HEK293 (cell line): ENCODE measurements at regions not wholly inside any gene's neighbourhood (a gene's known extent, or its start where the extent isn't known, plus 50 kb on each side); places are given as distances from the start of the nearest gene placed in this dataset.

Experiments
- CTCF ChIA-PET: fragments of 350-600 bp; formaldehyde crosslinking; extraction: SDS; loops from one replicate; lab custom pipeline; 2021; ENCODE audit warnings: antibody characterized with exemption; lab: Yijun Ruan, JAX
- POLR2A ChIA-PET: fragments of 300-600 bp; formaldehyde crosslinking; extraction: SDS; loops from one replicate; lab custom pipeline; 2020; ENCODE audit warnings: antibody characterized with exemption, inconsistent platforms; lab: Yijun Ruan, JAX
- H3K27ac ChIP-seq: fragments of 200-500 bp; sonication (Bioruptor generic); 2 replicates; pipeline ENCODE4 v1.5.1; 2014; ENCODE audit warnings: low read depth, low read length, control low read depth, inconsistent platforms; ENCODE audit errors: extremely low read depth
- H3K36me3 ChIP-seq, 2 experiments: fragments of 200-500 bp in 1 of 2; sonication (Bioruptor generic) in 1 of 2; 1 replicate in 1 of 2; 2 replicates in 1 of 2; pipeline ENCODE4 v1.5.1; 2014 to 2017; ENCODE audit warnings: inconsistent platforms in 2 of 2, low read length in 2 of 2; ENCODE audit not compliant: control insufficient read depth in 2 of 2, insufficient read depth in 1 of 2
- H3K4me1 ChIP-seq: fragments of 200-500 bp; sonication (Bioruptor generic); 2 replicates; pipeline ENCODE4 v1.5.1; 2014; ENCODE audit warnings: mild to moderate bottlenecking, low read length, inconsistent platforms; ENCODE audit not compliant: control insufficient read depth, insufficient read depth
- H3K4me3 ChIP-seq: 2 replicates; pipeline ENCODE4 v1.5.1; 2011; ENCODE audit warnings: low read depth, mild to moderate bottlenecking, control low read depth, low read length, moderate library complexity
- H3K9me3 ChIP-seq: fragments of 200-500 bp; sonication (Bioruptor generic); 2 replicates; pipeline ENCODE4 v1.5.1; 2014; ENCODE audit warnings: low read depth, low read length, inconsistent platforms; ENCODE audit not compliant: control insufficient read depth, insufficient read depth
- GLI2 ChIP-seq: fragments of 450-650 bp; formaldehyde crosslinking; IDR thresholded peaks from 2 replicates; pipeline ENCODE4; 2017; ENCODE audit warnings: missing biosample characterization, missing genetic modification characterization, low read depth, borderline replicate concordance
- GLI4 ChIP-seq: fragments of 450-650 bp; formaldehyde crosslinking; IDR thresholded peaks from 2 replicates; pipeline ENCODE4 v1.5.1; 2016; ENCODE audit warnings: missing biosample characterization, missing genetic modification characterization
- OSR2 ChIP-seq: fragments of 450-650 bp; formaldehyde crosslinking; IDR thresholded peaks from 2 replicates; pipeline ENCODE4 v1.5.1; 2016; ENCODE audit warnings: missing biosample characterization, missing genetic modification characterization
- REPIN1 ChIP-seq: fragments of 450-650 bp; formaldehyde crosslinking; IDR thresholded peaks from 2 replicates; pipeline ENCODE4 v1.5.1; 2017; ENCODE audit warnings: missing biosample characterization, missing genetic modification characterization, low read depth
- SETDB1 ChIP-seq: IDR thresholded peaks from one replicate; pipeline ENCODE4 v1.6.1; 2017; ENCODE audit warnings: mild to moderate bottlenecking, low read length, moderate library complexity, mixed read lengths; ENCODE audit not compliant: insufficient read length
- ZNF175 ChIP-seq: fragments of 450-650 bp; formaldehyde crosslinking; IDR thresholded peaks from 2 replicates; pipeline ENCODE4 v1.5.1; 2016; ENCODE audit warnings: missing biosample characterization, missing genetic modification characterization
- ZNF23 ChIP-seq: fragments of 450-650 bp; formaldehyde crosslinking; IDR thresholded peaks from 2 replicates; pipeline ENCODE4 v1.5.1; 2016; ENCODE audit warnings: missing biosample characterization, missing genetic modification characterization, borderline replicate concordance
- ZNF354C ChIP-seq: fragments of 450-650 bp; formaldehyde crosslinking; IDR thresholded peaks from 2 replicates; pipeline ENCODE4 v1.5.1; 2016; ENCODE audit warnings: missing biosample characterization, missing genetic modification characterization, low read depth, borderline replicate concordance
- ZNF366 ChIP-seq: fragments of 450-650 bp; formaldehyde crosslinking; conservative IDR thresholded peaks from 2 replicates; pipeline ENCODE4 v1.5.1; 2016; ENCODE audit warnings: missing biosample characterization, missing genetic modification characterization
- ZNF473 ChIP-seq: fragments of 450-650 bp; formaldehyde crosslinking; IDR thresholded peaks from 2 replicates; pipeline ENCODE4 v1.5.1; 2017; ENCODE audit warnings: missing biosample characterization, missing genetic modification characterization
- ZNF521 ChIP-seq: fragments of 450-650 bp; formaldehyde crosslinking; IDR thresholded peaks from 2 replicates; pipeline ENCODE4 v1.5.1; 2017; ENCODE audit warnings: missing biosample characterization, mild to moderate bottlenecking, missing genetic modification characterization
- ZNF530 ChIP-seq: fragments of 450-650 bp; formaldehyde crosslinking; IDR thresholded peaks from 2 replicates; pipeline ENCODE4 v1.5.1; 2016; ENCODE audit warnings: low read depth, missing biosample characterization, missing genetic modification characterization
- ZNF596 ChIP-seq: fragments of 450-650 bp; IDR thresholded peaks from 2 replicates; pipeline ENCODE4 v1.5.0; 2018; ENCODE audit warnings: missing biosample characterization, mild to moderate bottlenecking, missing genetic modification characterization, moderate library complexity
- ZNF629 ChIP-seq: fragments of 450-650 bp; formaldehyde crosslinking; IDR thresholded peaks from 2 replicates; pipeline ENCODE4 v1.5.1; 2017; ENCODE audit warnings: missing biosample characterization, missing genetic modification characterization
- ZNF76 ChIP-seq: fragments of 450-650 bp; formaldehyde crosslinking; IDR thresholded peaks from 2 replicates; pipeline ENCODE4; 2016; ENCODE audit warnings: low read depth, missing biosample characterization, missing genetic modification characterization, borderline replicate concordance
- ZNF768 ChIP-seq: fragments of 450-650 bp; formaldehyde crosslinking; IDR thresholded peaks from 2 replicates; pipeline ENCODE4 v1.5.1; 2018; ENCODE audit warnings: missing biosample characterization, mild to moderate bottlenecking, missing genetic modification characterization
- ZNF776 ChIP-seq: fragments of 450-650 bp; formaldehyde crosslinking; IDR thresholded peaks from 2 replicates; pipeline ENCODE4 v1.5.0; 2017; ENCODE audit warnings: missing biosample characterization, missing genetic modification characterization, borderline replicate concordance
- TF ChIP-seq, protein P1 (sequence below): fragments of 450-650 bp; formaldehyde crosslinking; IDR thresholded peaks from 2 replicates; pipeline ENCODE4 v1.5.1; 2017; ENCODE audit warnings: missing biosample characterization, mild to moderate bottlenecking, missing genetic modification characterization, moderate library complexity
- TF ChIP-seq, protein P2 (sequence below): fragments of 450-650 bp; formaldehyde crosslinking; IDR thresholded peaks from 2 replicates; pipeline ENCODE4 v1.5.1; 2016; ENCODE audit warnings: missing biosample characterization, missing genetic modification characterization

DNA sequence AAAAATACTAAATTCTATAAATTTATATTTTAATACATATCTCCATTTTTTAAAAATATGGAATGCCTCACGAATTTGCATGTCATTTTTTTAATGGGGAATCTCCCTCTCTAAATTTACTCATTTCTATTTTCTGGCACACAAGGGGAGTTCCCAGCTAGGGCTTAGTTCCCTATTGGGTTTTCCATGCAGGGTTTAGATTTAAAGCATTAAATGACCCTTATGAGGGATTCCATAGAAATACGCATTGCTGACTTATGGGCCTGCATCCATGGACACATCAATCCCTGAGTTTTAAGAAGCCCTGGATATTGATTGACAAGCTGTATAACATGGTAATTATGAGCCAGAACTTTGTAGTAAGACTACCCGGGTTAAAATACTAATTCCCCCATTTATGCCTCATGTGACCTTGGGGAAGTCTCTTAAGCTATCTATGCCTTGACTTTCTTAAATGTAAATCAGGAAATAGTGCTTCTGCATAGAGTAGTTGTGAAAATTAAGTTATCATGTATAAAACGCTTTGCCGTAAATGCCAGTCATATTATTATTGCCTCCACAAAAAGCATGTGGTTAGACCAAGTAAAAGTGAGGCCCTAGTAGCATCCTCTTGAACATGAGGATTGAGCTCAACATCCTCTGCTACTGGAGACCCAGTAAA, 78.8 kb upstream of the ANKRD1 start:
- CTCF ChIA-PET, result interaction anchor here (1.0 to 1.5 kb wide), 2 partner anchors 19 to 252 kb away, joined by 4 read pairs; no protein-coding TSS in a partner anchor
- no peaks in the 10 kb centered on the region for H3K4me1 ChIP-seq
- no peaks in the 10 kb centered on the region for H3K9me3 ChIP-seq
- POLR2A ChIA-PET, result no interaction called here
- H3K27ac ChIP-seq, result no peak overlapping the region
- TF ChIP-seq ZNF596 (tag by site-specific recombination), result no peak
- TF ChIP-seq SETDB1, result no peak
- TF ChIP-seq ZNF76, result no peak
- TF ChIP-seq, protein P1, sequence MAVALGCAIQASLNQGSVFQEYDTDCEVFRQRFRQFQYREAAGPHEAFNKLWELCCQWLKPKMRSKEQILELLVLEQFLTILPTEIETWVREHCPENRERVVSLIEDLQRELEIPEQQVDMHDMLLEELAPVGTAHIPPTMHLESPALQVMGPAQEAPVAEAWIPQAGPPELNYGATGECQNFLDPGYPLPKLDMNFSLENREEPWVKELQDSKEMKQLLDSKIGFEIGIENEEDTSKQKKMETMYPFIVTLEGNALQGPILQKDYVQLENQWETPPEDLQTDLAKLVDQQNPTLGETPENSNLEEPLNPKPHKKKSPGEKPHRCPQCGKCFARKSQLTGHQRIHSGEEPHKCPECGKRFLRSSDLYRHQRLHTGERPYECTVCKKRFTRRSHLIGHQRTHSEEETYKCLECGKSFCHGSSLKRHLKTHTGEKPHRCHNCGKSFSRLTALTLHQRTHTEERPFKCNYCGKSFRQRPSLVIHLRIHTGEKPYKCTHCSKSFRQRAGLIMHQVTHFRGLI (tag by site-specific recombination), result no peak
- no peak for TF ChIP-seq ZNF354C (tag by site-specific recombination)
- H3K36me3 ChIP-seq, result no peaks in the 10 kb centered on the region
- H3K4me3 ChIP-seq, result no peak overlapping the region

DNA sequence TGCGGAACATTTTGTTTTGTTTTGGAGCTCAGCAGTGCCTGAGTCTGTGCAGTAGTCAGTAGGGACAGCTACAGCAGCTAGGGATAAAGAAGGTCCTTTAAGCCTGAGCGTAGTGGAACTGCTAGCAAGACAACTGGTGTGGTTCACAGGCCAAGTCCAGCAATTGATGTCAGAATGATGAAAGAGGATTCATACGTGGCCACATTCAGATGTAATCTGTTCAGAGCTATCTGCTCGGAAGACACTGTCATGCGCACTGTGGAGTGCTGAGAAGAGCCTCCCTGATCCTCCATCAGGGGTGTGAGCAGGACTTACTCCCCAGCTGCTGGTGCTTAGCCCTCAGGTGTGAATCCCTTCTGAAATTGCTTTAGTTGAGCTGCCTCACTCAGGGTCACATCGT, 79.6 kb upstream of the ANKRD1 start:
- Histone ChIP-seq H3K9me3 (no peaks in the 10 kb centered on the region), H3K4me1 (no peaks in the 10 kb centered on the region), H3K27ac (no peak overlapping the region), H3K4me3 (no peak overlapping the region), H3K36me3 (no peaks in the 10 kb centered on the region)
- CTCF ChIA-PET, result interaction anchor here (1.0 to 2.1 kb wide), 3 partner anchors 20 to 251 kb away, joined by 4 to 13 read pairs (median 4); no protein-coding TSS in a partner anchor
- POLR2A ChIA-PET, result no interaction called here
- TF ChIP-seq, protein P2, sequence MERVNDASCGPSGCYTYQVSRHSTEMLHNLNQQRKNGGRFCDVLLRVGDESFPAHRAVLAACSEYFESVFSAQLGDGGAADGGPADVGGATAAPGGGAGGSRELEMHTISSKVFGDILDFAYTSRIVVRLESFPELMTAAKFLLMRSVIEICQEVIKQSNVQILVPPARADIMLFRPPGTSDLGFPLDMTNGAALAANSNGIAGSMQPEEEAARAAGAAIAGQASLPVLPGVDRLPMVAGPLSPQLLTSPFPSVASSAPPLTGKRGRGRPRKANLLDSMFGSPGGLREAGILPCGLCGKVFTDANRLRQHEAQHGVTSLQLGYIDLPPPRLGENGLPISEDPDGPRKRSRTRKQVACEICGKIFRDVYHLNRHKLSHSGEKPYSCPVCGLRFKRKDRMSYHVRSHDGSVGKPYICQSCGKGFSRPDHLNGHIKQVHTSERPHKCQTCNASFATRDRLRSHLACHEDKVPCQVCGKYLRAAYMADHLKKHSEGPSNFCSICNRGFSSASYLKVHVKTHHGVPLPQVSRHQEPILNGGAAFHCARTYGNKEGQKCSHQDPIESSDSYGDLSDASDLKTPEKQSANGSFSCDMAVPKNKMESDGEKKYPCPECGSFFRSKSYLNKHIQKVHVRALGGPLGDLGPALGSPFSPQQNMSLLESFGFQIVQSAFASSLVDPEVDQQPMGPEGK (tag by site-specific recombination), result no peak
- TF ChIP-seq GLI4, result no peak
- no peak for TF ChIP-seq ZNF629 (tag by site-specific recombination)
- no peak for TF ChIP-seq ZNF776 (tag by site-specific recombination)

DNA sequence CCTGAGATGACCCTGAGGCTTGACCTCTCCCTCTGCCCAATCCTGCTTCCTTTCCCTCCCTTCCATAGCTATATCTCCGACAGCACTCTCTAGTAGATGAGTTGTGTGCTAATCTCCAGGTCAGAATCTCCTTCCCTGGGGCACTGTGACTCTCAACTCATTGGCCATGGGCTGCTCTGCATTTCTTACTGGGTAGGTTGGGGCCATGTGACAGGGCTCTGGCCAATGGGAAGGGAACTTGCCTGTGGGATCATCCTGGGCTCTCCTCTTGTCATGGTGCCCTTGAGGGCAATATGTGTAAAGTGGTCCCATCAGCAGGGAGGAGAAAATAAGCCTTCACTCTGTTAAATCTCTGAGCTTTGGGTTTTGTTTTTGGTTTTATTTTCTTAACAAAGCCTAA, 80.1 kb upstream of the ANKRD1 start:
- ChIA-PET POLR2A (no interaction called here), CTCF (interaction anchor here (0.5 to 2.1 kb wide), 3 partner anchors 90 to 250 kb away, joined by 4 to 13 read pairs (median 4); no protein-coding TSS in a partner anchor)
- no peak overlapping the region for H3K27ac ChIP-seq
- H3K9me3 ChIP-seq, result no peaks in the 10 kb centered on the region
- H3K36me3 ChIP-seq, result no peaks in the 10 kb centered on the region
- no peak overlapping the region for H3K4me3 ChIP-seq
- TF ChIP-seq ZNF23 (tag by site-specific recombination), result no peak
- TF ChIP-seq REPIN1 (tag by site-specific recombination), result no peak
- TF ChIP-seq ZNF521 (tag by site-specific recombination), result no peak
- no peak for TF ChIP-seq ZNF473 (tag by site-specific recombination)
- no peaks in the 10 kb centered on the region for H3K4me1 ChIP-seq

DNA sequence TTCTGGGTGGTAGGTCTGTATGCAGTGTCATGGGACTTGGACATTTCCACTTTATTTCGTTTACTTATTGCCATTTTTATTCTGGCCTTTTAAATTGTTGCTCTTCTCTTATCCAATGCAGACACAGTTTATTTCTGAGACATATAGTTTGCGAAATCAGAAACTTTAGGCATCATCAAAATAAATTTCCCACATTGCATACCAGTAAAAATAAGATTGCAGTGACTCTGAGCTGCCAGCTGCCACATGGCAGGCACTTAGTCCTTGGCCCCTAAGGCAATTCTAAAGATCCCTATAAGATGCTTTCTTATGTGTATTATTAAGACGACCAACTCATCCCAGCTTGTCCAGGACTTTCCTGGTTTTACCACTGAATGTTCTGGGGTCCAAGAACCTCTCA, 81.8 kb upstream of the ANKRD1 start:
- Histone ChIP-seq H3K36me3 (no peaks in the 10 kb centered on the region), H3K27ac (no peak overlapping the region), H3K4me3 (no peak overlapping the region), H3K9me3 (no peaks in the 10 kb centered on the region), H3K4me1 (no peaks in the 10 kb centered on the region)
- ChIA-PET POLR2A (no interaction called here), CTCF (interaction anchor here (0.6 to 1.9 kb wide), 3 partner anchors 10 to 248 kb away, joined by 3 to 5 read pairs (median 4); no protein-coding TSS in a partner anchor)
- no peak for TF ChIP-seq ZNF530 (tag by site-specific recombination)
- no peak for TF ChIP-seq ZNF175 (tag by site-specific recombination)
- no peak for TF ChIP-seq ZNF768 (tag by site-specific recombination)
- no peak for TF ChIP-seq GLI2 (tag by site-specific recombination)
- TF ChIP-seq ZNF366 (tag by site-specific recombination), result no peak
- TF ChIP-seq OSR2 (tag by site-specific recombination), result no peak
